ENCODE measurements at regions not wholly inside any gene's neighbourhood (a gene's known extent, or its start where the extent isn't known, plus 50 kb on each side); places are given as distances from the start of the nearest gene placed in this dataset.

DNA sequence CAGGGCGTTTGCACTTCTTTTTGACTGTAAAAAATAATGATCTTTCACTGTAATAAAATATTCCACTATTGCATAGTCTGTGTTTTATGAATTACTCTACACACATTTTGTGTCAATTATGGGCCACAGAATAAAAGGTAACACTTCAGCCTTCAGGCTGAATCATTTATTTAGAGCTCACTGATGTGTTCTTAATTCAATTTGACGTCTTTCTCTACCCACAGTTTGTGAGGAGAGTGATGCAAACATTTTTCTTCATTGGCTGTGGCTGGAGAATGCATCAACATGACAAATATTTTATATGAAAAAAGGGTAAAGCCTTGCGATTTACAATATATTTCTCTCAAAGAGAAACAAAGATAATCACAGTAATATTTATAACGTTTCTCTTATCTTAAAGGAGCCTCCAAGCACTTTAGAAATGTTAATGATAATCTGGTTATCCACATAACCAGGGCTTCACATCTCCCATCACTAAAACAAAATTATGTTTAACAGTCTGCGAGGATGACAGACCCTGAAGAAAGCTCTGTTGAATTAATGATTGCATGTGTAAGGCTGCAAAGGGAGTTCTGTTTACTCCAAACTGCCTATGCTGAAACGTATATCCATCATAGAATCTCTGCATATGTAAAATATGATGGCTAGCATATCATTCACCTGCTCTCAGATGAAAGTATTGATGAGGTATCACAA lies 951.3 kb downstream of the ZPLD1 start:
- no peak for DNase-seq

DNA sequence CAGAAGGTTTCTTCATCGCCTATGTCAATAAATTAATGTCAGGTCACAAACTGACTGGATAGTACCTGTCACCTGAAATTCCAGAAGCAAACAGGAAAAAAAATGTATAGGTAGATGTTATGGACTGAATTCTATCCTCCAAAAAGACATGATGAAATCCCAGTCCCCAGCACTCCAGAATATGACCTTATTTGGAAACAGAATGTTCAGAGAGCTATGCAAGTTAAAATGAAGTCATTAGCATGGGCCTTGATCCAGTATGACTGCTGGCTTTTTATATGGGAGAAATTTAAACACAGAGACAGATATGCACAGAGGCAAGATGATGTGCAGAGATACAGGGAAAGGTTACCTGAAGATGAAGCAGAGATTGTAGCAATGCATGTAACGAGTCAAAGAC lies 953.4 kb downstream of the ZPLD1 start:
- no peak for DNase-seq

DNA sequence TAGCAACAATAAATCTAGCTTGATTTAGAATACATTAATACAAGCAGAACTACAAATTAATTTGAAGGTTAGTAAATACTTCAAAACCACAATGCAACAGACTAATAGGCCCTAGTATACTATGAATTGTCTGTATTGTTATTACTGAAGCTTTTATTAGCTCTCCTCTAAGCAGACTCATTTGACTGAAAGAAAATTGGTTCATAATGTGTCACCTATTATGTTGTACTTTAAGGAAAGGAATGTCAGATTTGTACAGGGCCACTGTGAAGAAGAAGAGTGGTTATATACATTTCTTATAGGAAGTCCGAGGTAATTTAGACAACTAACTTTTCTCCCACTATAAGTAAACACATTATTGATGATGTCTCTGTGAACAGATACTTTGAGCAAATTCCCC lies 954.5 kb downstream of the ZPLD1 start:
- no peak for DNase-seq

DNA sequence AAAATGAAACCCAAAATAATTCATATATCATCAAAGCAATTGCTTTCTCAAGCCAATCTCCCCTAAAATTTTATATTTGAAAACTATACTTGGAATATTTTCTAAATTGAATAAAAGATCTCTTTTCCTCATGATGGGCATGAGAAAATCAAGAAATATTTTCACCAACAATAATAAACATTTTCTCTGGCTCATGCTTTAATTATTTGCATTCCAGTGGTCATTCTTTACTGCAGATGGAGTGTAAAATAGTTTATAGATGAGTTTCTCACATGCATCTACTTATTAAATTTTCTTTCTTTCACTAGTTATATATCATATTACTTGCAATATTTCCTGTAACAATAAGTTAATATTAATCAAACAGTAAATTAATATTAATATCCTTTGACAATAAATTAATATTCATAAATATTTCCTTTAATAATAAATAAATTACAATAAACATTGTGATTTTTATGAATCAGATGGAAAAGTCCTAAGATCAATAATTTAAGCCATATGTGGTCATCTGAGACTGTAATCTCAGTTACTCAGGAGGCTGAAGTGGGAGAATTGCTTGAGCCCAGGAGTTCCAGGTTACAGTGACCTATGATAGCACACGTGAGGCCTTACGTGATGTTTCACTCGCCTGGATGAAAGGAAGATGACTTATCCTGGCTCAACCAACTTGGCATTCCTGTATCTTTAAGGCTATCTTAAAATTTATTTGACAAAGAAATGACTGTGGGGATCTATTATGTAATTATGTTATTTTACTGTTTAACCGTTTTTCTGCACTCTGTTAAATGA lies 958.8 kb downstream of the ZPLD1 start:
- no peak for DNase-seq

DNA sequence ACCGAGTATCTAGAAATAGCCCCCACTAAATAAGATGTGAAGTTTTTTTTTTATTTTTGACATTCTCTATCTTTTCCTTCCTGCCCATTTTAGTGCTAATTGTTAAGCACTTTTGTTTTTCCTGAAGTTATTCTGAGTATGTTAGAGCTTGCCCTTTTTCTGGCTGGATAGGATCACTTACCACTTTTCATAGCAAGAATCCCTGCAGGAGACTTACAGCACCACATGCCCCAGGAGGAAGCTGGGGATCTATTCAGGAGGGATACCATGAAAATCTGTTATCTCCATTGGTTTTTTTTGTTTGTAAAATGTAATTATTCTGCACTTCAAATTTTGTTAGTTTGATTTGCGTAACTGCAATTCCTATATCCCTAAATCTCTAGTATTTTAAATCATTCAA lies 968.4 kb downstream of the ZPLD1 start:
- DNase-seq, result no peak

DNA sequence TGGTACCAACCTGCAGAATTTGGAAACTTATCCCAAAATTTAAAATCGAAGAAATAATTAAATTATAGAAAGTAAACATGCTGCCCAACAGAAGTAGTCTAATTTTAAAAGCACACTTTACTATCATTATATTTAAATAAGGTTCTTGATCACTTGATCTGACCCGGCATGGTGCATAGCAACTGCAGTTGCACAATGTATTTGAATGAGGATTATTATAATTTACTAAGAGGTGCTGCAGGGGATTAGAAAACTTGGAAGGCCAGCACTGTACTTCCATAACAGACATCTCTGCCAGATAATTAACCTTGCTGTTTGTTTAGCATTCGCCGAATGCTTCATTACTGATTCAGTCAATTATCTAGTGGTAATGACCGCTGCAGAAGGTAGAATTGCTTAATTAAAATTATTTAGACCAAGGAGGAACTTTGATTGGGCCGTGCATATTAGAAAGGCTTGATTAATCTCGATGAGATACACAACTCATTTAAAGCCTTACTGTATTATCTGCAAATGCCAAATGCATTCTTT lies 971.6 kb downstream of the ZPLD1 start:
- no peak for DNase-seq

DNA sequence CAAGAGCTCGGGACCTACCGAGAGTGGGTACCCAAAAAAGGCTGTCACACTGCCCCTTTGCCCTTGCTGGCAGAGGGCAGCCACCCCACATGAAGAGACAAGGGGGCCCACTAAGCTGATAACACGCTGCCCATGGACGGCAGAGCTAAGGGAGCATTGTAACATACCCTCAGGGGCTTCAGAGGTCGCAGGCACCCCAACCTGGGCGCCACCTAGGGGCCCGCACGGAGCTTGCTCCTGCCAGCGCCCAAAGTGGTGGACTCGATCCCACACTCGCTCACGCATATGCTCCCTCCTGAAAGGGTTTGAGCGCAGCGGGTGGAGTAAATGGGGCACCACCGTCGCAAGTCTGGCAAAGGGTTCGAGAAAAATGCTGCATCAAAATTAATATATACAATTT lies 975.4 kb downstream of the ZPLD1 start:
- no peak for DNase-seq

DNA sequence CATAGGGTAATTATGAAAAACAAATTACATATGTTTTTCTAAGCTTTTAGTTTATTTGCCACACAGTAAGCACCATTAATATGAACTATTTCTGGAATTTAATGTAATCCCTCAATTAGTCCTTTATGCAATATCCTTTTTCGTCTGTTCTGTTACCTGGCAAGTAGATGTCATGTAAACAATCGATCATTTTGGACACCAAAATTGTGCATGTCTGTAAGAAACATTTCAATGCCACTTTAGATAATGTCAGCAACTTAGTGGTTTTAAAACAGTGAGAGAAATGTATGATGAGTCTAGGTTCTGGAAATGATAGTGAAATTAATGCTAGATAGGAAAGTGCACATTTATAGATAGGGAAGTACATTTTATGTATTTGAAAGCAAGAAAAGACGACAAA lies 986.6 kb downstream of the ZPLD1 start:
- no peak for DNase-seq

DNA sequence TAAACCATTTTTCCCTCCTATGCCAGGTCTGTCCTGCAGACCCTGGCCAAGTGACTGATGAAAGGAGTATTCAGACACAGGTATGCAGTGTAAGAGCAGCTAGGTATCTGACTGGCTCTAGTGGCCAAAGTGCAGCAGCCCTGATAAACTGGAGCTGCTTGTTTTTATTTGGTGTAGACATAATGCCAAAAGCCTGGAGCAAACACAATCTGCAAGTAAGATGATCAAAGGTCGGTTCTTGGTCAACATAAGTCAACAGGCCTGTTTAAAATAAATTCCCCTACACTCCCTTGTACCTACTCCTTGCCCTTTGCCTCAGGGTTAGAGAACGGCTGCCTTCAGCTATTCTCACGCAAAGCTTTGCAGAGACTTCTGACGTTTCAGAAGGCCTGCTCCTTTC lies 1003.1 kb downstream of the ZPLD1 start:
- no peak for DNase-seq

DNA sequence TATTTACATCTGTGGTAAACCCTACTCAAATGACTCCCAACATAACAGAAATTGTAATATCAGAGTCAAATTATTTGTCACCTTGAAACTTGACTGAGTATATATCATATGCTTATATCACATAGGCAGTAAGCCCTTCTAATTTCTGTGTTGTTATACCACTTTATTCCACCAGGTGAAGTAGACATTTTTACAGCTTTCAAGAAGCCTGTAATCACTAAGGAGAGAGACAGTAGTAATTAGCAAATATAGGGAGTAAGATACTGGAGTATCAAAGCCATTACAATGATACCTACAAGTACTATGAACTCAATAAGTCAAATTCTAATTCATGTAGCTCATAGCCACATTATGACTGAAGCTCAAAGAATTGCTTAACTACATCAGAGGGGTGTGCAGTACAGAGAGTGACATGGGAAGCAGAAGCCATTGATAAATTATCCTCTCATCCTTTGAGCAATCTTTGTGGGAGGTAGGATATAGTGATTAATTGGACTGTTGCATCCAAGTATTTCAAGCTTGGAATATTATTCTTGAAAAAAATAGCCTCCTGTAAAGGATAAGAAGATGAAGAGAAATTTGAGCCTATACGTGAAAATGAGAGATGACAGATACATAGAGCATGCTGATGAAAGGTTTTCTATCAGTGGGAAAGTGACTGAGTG lies 1005.9 kb downstream of the ZPLD1 start:
- DNase-seq, result no peak

DNA sequence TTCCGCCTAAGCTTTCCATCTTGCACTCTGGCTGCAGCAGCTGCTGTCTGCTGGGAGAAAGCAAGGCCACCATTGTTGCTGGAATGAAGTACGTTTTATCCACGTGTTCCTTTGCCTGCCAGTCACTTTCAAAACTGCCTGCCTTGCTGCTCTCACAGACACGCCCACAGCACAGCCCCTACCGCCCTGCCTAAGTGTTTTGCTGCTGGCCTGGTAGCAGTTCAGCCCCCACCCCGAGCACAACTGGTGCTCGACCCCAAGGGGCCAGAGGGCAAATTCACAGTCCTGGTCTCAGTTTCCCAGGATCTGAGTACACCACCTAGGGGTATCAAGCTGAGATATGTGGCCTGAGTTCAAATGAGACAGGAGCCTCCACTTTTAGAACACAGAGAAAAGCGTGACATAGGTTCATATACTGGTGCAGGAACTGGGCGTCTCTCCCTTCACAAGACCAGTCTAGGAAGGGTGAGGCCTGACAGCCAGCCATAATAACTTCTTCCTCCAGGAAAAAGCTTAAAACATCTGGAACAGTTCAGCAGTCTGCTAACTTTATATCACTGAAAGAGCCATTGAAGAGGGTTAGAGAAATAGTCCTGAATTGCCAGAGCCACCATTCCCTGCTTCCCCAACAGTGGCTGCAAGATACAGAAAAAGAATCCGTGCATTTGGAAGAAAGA lies 1012.3 kb downstream of the ZPLD1 start:
- no peak for DNase-seq

DNA sequence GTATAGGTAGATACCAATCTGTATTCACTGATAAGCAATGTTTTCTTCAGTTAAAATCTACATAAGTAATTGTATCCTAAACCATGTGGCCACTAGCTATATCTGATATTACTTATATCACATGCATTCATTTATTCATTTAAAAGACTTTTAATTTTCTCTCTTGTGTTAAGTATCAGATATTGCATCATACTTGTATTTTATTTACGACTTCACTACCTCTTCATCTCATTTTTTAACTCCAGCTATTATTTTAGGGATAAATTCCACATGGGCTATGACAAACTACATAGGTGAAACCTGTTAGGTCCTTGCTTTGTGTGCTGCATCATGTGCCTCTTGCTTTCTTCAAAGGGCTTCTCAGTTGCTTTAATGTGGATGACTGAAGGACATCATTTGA lies 1018.3 kb downstream of the ZPLD1 start:
- DNase-seq, result no peak

DNA sequence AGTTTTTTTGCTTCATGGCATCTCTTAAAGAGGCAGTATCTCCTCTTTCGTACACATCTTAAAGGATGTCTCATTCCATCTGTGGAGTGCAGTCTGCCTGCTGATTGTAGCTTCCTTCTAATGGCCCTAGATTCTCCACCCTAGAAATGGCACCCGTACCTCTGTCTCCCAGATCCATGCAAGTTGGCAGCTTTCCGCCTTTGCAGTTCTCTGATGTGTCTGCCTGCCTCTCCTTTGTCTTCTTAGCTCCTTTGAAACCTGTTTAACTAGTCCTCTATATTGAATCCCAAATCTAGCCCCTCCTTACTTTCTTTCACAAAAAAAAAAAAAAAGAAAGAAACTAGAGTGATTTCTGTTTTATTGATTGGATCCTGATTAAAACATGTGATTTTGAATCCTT lies 1025.0 kb downstream of the ZPLD1 start:
- no peak for DNase-seq

DNA sequence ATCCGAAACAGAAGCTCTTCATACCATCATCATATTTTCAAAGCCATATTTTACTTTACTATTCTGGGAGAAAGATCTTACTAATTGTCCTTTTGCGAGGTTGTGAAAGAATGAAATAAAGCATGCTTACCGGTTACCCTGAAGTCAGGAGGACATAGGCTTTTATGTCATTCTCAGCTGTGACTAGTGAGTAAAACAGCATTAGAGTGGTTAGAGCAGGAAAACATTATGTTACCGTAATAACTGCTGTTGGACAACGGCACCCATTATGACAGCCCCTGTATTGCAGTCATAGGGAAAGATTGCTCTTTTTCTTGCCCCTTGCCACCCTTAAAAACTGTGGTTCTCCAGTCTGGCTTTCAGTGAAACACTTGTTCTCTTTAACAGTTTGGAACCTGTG lies 1035.7 kb downstream of the ZPLD1 start:
- DNase-seq, result no peak

DNA sequence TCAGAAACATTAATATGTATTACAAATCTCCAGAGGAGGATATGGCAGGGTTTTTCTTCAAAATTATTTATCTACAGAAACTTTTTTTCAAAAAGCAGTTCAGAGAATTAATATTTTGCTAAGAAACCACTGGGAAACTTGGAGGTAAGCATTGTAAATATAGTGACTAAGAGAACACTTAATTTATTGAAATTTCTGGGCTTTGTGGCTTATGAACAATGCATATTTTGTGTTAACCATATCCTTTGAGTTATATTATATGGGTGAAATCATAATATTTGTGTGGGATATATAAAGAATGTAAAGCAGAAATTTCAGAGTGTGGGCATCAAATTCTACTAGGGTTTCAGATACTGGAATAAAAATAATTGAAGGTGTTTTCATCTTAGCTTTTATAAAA lies 1059.2 kb downstream of the ZPLD1 start:
- no peak for DNase-seq

DNA sequence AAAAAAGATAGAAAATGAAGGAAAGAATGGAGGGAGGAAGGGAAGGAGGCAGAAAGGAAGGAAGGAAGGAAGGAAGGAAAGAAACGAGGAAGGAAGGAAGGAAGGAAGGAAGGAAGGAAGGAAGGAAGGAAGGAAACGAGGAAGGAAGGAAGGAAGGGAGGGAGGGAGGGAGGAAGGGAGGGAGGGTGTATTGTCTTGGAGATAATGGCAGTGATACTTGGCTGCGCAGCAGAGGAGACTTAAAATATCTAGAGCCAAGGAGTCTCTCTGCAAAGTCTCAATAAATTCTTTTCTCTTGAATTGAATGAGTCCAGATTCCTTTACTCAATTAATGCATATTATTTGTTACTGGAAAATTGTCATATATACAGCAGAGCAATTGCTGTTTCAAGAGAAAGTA lies 1059.7 kb downstream of the ZPLD1 start:
- no peak for DNase-seq

DNA sequence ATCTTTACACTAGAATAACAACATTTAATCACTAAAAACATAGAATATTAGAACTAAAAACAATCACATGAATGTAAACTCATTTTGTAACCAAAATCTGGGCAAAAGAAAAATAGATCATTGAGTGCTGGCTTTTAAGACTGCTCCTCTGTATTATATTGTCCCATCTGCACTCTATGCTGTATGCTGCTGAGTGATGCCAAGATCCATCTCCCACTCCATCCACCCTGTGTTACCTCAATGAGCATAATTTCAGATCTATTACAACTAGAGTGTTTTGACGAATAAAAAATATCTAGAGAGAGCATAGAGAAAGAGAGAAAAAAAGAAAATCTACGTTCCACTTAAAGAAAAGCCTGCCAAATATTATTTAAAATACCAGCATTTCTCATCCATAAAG lies 1060.4 kb downstream of the ZPLD1 start:
- no peak for DNase-seq

DNA sequence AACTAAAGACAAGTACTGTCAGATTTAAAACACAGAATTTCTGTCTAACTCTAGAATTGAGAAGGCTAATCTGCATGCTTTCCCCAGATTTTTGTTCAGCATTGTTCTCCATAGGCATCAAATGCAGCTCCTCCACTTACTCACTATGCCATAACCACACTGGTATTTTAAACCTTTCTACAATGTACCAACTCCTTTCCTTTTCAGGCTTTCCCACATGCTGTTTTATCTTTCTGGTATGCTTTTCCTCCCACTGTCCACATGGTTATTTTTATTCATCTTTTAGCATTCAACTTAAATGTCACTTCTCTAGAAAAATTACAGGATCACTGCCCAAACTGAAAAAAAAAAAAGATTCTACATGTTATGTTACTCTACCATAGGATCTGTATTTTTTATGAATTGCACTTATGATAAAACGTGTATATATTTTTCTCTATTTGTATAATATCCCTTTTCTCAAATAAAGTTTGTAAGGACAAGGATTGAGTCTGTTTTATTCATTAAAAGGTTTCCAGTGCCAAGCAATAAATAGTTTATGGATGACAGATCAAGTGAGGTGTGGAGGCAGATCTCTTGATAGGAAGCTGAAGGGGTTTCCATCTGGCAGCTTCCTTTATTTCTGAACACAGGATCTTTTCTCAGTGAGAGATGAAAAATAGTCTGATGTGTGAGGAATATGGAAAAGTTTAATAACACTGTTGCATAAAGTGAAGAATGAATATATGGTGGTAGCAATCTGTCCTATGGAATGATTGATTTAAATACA lies 1064.5 kb downstream of the ZPLD1 start:
- no peak for DNase-seq

DNA sequence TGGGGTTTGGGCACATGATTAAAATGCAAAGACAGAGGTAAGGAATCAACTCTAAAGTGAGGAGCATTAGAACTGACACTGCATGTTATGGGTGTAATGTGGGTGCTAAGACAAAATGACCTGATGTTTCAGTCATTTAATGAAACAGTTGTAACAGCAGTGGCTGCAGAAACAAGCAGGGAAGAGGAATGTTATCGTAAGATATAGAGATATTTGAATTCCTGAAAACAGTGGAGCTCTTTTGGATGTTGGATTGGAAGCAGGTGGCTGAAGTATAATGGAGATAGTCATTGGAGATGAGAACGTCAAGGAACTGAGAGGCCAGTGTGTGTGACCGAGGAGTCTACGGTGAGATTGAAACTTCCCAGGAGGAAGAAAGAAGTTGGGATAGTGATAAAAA lies 1065.2 kb downstream of the ZPLD1 start:
- no peak for DNase-seq

DNA sequence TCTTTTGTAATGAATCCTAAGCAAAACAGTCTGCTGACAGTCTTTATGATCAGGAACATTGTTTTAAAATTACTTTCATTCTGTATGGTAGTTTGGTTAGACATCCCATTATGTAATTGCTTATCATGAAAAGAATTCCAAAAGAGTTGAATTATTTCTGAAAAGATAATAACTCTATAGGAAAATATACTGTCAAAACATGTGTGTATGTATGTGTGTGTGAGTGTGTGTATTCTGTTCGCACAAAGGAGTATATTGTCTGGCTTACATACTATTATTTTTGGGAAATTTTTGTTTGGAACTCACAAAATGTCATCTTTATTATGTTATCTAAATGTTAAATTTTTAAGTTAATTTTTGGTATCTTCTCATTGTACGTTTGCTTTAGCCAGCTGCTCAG lies 1075.9 kb downstream of the ZPLD1 start:
- no peak for DNase-seq

DNA sequence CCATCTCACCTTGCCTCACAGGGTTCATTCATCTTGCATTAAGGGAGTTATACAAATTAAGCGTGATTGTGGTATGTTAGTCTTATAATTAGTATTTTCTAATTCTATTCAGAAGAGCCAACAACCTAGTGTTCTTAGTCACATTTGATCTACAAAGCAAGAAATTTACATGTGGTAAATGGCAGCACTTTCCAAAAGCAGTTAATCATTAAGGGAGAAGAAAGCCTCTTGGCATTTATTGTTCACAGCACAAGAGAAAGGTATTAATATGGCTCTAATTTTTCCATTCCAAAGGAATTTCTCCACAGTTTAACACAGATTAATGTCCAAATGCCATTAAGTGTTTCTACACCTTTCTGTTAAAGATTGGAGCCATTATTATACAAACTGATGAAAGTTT lies 1077.1 kb downstream of the ZPLD1 start:
- DNase-seq, result no peak

DNA sequence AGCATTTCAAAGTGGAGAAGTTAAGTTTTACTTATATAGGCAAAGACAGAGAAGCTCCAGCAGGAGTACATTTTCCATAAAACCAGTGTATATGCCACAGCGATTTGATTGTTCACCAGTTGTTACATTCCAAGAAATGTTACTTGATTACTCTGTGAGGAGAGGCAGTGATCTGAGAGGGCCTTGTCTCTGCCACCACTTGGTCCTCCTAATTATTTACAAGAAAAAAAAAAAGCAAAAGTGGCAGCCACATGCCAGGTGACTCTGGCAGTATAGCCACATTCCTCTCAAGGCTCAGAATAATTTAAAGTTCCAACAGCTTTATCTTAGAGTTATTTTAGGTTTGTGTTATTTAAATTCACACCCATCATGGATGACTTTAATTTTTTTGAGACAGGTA lies 1077.8 kb downstream of the ZPLD1 start:
- DNase-seq, result no peak

DNA sequence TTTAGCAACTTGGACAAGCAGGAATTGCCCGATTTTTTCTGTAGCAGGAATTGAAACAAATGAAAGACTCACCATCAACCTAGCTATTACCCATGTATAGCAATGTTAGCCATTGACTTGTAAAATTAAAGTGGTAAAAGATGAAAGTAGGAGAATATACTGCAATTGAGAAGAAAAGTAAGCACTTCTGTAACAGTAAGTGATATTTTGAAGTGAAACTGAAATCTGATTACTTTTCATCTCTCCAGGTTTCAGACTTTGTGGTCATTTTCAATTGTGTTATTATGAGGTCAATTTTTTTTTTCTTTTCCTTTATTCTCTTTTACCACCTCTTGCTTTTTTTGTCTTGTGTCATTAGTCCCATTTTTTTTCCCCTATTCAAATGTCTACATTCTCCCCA lies 1078.2 kb downstream of the ZPLD1 start:
- DNase-seq, result no peak
